OCI-LY3 (cell line): ENCODE measurements at regions not wholly inside any gene's neighbourhood (a gene's known extent, or its start where the extent isn't known, plus 50 kb on each side); places are given as distances from the start of the nearest gene placed in this dataset.

ENCODE experiments used
- EZH2phosphoT487 ChIP-seq: fragments of 200-600 bp; shearing (Covaris generic); IDR thresholded peaks from 2 replicates; pipeline ENCODE4 v1.6.1; 2018; ENCODE audit warnings: antibody characterized with exemption, mixed run types, low read depth
- TF ChIP-seq, protein P1 (sequence below): fragments of 200-600, 300-600 bp; sonication (generic); IDR thresholded peaks from 2 replicates; pipeline ENCODE4 v1.5.1; 2014; ENCODE audit warnings: antibody characterized with exemption, low read length, low read depth

DNA sequence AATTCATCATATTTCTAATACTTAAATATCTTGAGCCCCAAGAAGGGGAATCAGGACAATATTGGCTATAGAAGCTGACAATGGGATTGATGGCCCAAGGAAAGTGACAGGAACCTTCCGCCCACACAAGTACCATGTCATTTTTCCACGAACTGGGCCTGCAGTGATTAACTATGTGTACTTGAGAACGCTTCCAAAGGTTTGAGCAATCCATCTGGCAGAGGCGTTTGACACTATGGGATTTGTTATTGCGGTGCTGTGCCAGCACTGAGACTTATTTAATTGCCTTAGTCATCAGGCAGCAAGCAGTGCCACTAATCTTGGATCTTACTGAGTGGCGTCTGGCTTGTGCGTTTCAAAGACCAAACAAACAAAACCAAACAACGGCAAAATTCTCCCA is 135.6 kb upstream of the UST start:
- TF ChIP-seq, protein P1, sequence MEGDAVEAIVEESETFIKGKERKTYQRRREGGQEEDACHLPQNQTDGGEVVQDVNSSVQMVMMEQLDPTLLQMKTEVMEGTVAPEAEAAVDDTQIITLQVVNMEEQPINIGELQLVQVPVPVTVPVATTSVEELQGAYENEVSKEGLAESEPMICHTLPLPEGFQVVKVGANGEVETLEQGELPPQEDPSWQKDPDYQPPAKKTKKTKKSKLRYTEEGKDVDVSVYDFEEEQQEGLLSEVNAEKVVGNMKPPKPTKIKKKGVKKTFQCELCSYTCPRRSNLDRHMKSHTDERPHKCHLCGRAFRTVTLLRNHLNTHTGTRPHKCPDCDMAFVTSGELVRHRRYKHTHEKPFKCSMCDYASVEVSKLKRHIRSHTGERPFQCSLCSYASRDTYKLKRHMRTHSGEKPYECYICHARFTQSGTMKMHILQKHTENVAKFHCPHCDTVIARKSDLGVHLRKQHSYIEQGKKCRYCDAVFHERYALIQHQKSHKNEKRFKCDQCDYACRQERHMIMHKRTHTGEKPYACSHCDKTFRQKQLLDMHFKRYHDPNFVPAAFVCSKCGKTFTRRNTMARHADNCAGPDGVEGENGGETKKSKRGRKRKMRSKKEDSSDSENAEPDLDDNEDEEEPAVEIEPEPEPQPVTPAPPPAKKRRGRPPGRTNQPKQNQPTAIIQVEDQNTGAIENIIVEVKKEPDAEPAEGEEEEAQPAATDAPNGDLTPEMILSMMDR = no peak
- no peak for TF ChIP-seq EZH2phosphoT487
